H9 (cell line): ENCODE measurements at regions not wholly inside any gene's neighbourhood (a gene's known extent, or its start where the extent isn't known, plus 50 kb on each side); places are given as distances from the start of the nearest gene placed in this dataset.

Experiments used
- DNase-seq: peaks from one replicate; pipeline ENCODE4 v3.0.0-alpha.2; 2017
- H2AFZ ChIP-seq: one replicate; pipeline ENCODE4 v1.6.1; 2013; ENCODE audit warnings: mild to moderate bottlenecking, low read length, control low read depth, moderate library complexity
- H2AK5ac ChIP-seq: 2 replicates; pipeline ENCODE4 v1.6.1; 2013; ENCODE audit warnings: low read length, control low read depth, mixed read lengths; ENCODE audit not compliant: insufficient read length
- H2BK120ac ChIP-seq: one replicate; pipeline ENCODE4 v1.6.1; 2013; ENCODE audit warnings: low read depth, mild to moderate bottlenecking, low read length, control low read depth, inconsistent platforms; ENCODE audit not compliant: poor library complexity, severe bottlenecking
- H2BK12ac ChIP-seq: 2 replicates; pipeline ENCODE4 v1.6.1; 2013; ENCODE audit warnings: low read length, control low read depth, mixed read lengths, low read depth; ENCODE audit not compliant: insufficient read length
- H2BK15ac ChIP-seq: 2 replicates; pipeline ENCODE4 v1.6.1; 2013; ENCODE audit warnings: low read depth, low read length, control low read depth
- H2BK20ac ChIP-seq: one replicate; pipeline ENCODE4 v1.6.1; 2013; ENCODE audit warnings: low read depth, mild to moderate bottlenecking, low read length, control low read depth, inconsistent platforms; ENCODE audit not compliant: poor library complexity, severe bottlenecking
- H2BK5ac ChIP-seq: 2 replicates; pipeline ENCODE4 v1.6.1; 2013; ENCODE audit warnings: low read length, control low read depth, mixed read lengths; ENCODE audit not compliant: insufficient read length
- H3K14ac ChIP-seq: 2 replicates; pipeline ENCODE4 v1.6.1; 2013; ENCODE audit warnings: low read length, control low read depth; ENCODE audit not compliant: insufficient read depth
- H3K18ac ChIP-seq: 2 replicates; pipeline ENCODE4 v1.6.1; 2013; ENCODE audit warnings: low read depth, mild to moderate bottlenecking, mixed read lengths, low read length, control low read depth; ENCODE audit not compliant: insufficient read length
- H3K23ac ChIP-seq: 2 replicates; pipeline ENCODE4 v1.6.1; 2013; ENCODE audit warnings: low read length, control low read depth, mixed read lengths, low read depth; ENCODE audit not compliant: insufficient read length
- H3K23me2 ChIP-seq: 2 replicates; pipeline ENCODE4 v1.6.1; 2013; ENCODE audit warnings: low read depth, mild to moderate bottlenecking, mixed read lengths, low read length, control low read depth; ENCODE audit not compliant: insufficient read length, poor library complexity, severe bottlenecking
- H3K27ac ChIP-seq: 2 replicates; pipeline ENCODE4 v1.5.1; 2013; ENCODE audit warnings: low read length, control low read depth, mixed read lengths, low read depth; ENCODE audit not compliant: insufficient read length
- H3K27me3 ChIP-seq: 2 replicates; pipeline ENCODE4 v1.6.1; 2013; ENCODE audit warnings: low read length, control low read depth, inconsistent platforms; ENCODE audit not compliant: insufficient read depth
- H3K4ac ChIP-seq: 2 replicates; pipeline ENCODE4 v1.6.1; 2013; ENCODE audit warnings: low read depth, mild to moderate bottlenecking, control low read depth, inconsistent platforms, low read length, moderate library complexity
- H3K4me1 ChIP-seq: 2 replicates; pipeline ENCODE4 v1.6.1; 2013; ENCODE audit warnings: low read length, control low read depth, inconsistent platforms; ENCODE audit not compliant: insufficient read depth
- H3K4me2 ChIP-seq: 2 replicates; pipeline ENCODE4 v1.6.1; 2013; ENCODE audit warnings: low read length, control low read depth, mixed read lengths; ENCODE audit not compliant: insufficient read length, insufficient read depth
- H3K56ac ChIP-seq: 2 replicates; pipeline ENCODE4 v1.6.1; 2013; ENCODE audit warnings: low read depth, mild to moderate bottlenecking, mixed read lengths, low read length, control low read depth; ENCODE audit not compliant: insufficient read length
- H3K79me1 ChIP-seq: 2 replicates; pipeline ENCODE4 v1.6.1; 2013; ENCODE audit warnings: low read depth, mild to moderate bottlenecking, moderate library complexity, low read length, control low read depth, inconsistent platforms; ENCODE audit not compliant: insufficient read depth, poor library complexity, severe bottlenecking
- H3K79me2 ChIP-seq: 2 replicates; pipeline ENCODE4 v1.6.1; 2013; ENCODE audit warnings: low read length, control low read depth, inconsistent platforms; ENCODE audit not compliant: insufficient read depth
- H3K9ac ChIP-seq: 2 replicates; pipeline ENCODE4 v1.6.1; 2013; ENCODE audit warnings: low read length, control low read depth, mixed read lengths; ENCODE audit not compliant: insufficient read length; ENCODE audit errors: extremely low read depth
- H3K9me3 ChIP-seq: one replicate; pipeline ENCODE4 v1.6.1; 2013; ENCODE audit warnings: low read depth, low read length, inconsistent platforms; ENCODE audit not compliant: control insufficient read depth
- H3T11ph ChIP-seq: one replicate; pipeline ENCODE4 v1.6.1; 2013; ENCODE audit warnings: mild to moderate bottlenecking, low read length, control low read depth, inconsistent platforms
- H4K20me1 ChIP-seq: one replicate; pipeline ENCODE4 v1.6.1; 2013; ENCODE audit not compliant: control insufficient read depth, insufficient read length, insufficient read depth
- H4K5ac ChIP-seq: 2 replicates; pipeline ENCODE4 v1.6.1; 2013; ENCODE audit warnings: low read depth, mild to moderate bottlenecking, mixed read lengths, low read length, control low read depth; ENCODE audit not compliant: insufficient read length
- H4K8ac ChIP-seq: replicated peaks from 2 replicates; pipeline ENCODE4 v1.6.1; 2013; ENCODE audit warnings: low read length, control low read depth, mixed read lengths, low read depth; ENCODE audit not compliant: insufficient read length
- H4K91ac ChIP-seq: 2 replicates; pipeline ENCODE4 v1.6.1; 2013; ENCODE audit warnings: low read depth, mild to moderate bottlenecking, moderate library complexity, mixed read lengths, low read length, control low read depth; ENCODE audit not compliant: insufficient read length
- H3K27ac Mint-ChIP-seq, 3 experiments: 2 replicates in 2 of 3; 3 replicates in 1 of 3; pipeline ENCODE4 v1.8.0; 2020 to 2021; ENCODE audit warnings: mixed read lengths in 3 of 3, mild to moderate bottlenecking in 1 of 3, moderate library complexity in 1 of 3
- H3K27me3 Mint-ChIP-seq: 2 replicates; pipeline ENCODE4 v1.8.0; 2021; ENCODE audit warnings: low read depth, mild to moderate bottlenecking, moderate library complexity, mixed read lengths
- H3K36me3 Mint-ChIP-seq, 3 experiments: 2 replicates in 2 of 3; 3 replicates in 1 of 3; pipeline ENCODE4 v1.8.0; 2020 to 2021; ENCODE audit warnings: low read depth in 3 of 3, mixed read lengths in 3 of 3; ENCODE audit not compliant: insufficient read depth in 1 of 3
- H3K4me1 Mint-ChIP-seq, 2 experiments: 2 replicates each; pipeline ENCODE4 v1.8.0; 2020; ENCODE audit warnings: mixed read lengths in 2 of 2
- H3K4me3 Mint-ChIP-seq, 2 experiments: 2 replicates in 1 of 2; 3 replicates in 1 of 2; pipeline ENCODE4 v1.8.0; 2020 to 2021; ENCODE audit warnings: mild to moderate bottlenecking in 2 of 2, mixed read lengths in 2 of 2, moderate library complexity in 1 of 2
- H3K9me3 Mint-ChIP-seq, 2 experiments: 2 replicates in 1 of 2; 3 replicates in 1 of 2; pipeline ENCODE4 v1.8.0; 2020; ENCODE audit warnings: mild to moderate bottlenecking in 2 of 2, mixed read lengths in 2 of 2, moderate library complexity in 1 of 2
- WGBS: extraction: QIAGEN DNeasy Blood & Tissue Kit; methylation state at CpG from one replicate; pipeline ENCODE4 v1.1.7; 2013; ENCODE audit warnings: missing lambda C conversion rate, low lambda C conversion rate, mixed read lengths; ENCODE audit not compliant: insufficient read length; ENCODE audit errors: extremely low coverage; 5-methylcytosine and 5-hydroxymethylcytosine counted together
- TF ChIP-seq, protein P1 (sequence below): fragments of 200-600 bp; sonication (generic); conservative IDR thresholded peaks from 3 replicates; pipeline ENCODE4 v1.8.0; 2021; ENCODE audit warnings: antibody characterized with exemption, mild to moderate bottlenecking

DNA sequence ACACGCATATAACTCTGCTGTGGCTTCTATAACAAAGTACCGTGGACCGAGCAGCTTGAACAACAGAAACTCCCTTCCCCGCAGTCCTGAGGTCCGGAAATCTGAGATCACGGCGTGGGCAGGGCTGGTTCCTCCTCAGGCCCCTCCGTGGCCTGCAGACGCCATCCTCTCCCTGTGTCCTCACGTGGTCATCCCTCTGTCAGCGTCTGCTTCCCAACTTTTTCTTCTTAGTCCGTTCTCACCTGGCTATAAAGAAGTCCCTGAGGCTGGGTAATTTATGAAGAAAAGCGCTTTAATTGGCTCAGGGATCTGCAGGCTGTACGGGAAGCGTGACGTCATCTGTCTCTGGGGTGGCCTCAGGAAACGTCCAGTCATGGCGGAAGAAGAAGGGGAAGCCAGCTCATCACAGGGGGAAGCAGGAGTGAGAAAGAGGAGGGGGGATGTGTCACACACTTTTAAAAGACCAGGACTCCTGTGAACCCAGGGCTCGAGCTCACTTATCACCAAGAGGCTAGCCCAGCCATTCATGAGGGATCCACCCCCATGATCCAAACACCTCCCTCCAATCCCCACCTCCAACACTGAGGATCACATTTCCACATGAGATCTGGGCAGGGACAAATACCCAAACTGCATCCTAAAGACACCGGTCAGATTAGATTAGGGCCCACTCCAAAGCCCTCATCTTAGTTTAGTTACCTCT, 91.2 kb upstream of the INSIG1 start:
- H4K5ac ChIP-seq = no peak overlapping the region
- Mint-ChIP-seq H3K4me1 (peaks cover 25 to 26% of the 10 kb centered on the region in 2 experiments), H3K36me3 (peaks cover 0 to 7% (median 6%) of the 10 kb centered on the region in 3 experiments; a peak in 5 of 7 replicates), H3K27me3 (peaks cover 6% of the 10 kb centered on the region), H3K9me3 (peaks cover 16 to 20% of the 10 kb centered on the region in 2 experiments), H3K27ac (peak overlapping the region in 1 of 3 experiments; percentile 15; a peak in 2 of 7 replicates), H3K4me3 (no peak overlapping the region)
- no peak overlapping the region for H2BK20ac ChIP-seq
- no peaks in the 10 kb centered on the region for H3K79me2 ChIP-seq
- no peak overlapping the region for H2BK15ac ChIP-seq
- no peak overlapping the region for H2AK5ac ChIP-seq
- H3K27me3 ChIP-seq = no peaks in the 10 kb centered on the region
- no peak overlapping the region for H3K14ac ChIP-seq
- no peak overlapping the region for H2BK12ac ChIP-seq
- no peak overlapping the region for H3K56ac ChIP-seq
- H2BK120ac ChIP-seq = no peak overlapping the region
- no peak overlapping the region for H4K8ac ChIP-seq
- H4K91ac ChIP-seq = no peak overlapping the region
- no peak overlapping the region for H3K23ac ChIP-seq
- H3K27ac ChIP-seq = no peak overlapping the region
- H3K18ac ChIP-seq = no peak overlapping the region
- H2BK5ac ChIP-seq = no peak overlapping the region
- no peak overlapping the region for H3K4me2 ChIP-seq
- no CpG with 5 or more reads among the region's 20 CpGs for WGBS
- no peaks in the 10 kb centered on the region for H3K79me1 ChIP-seq
- H3K9ac ChIP-seq = no peak overlapping the region
- no peaks in the 10 kb centered on the region; the same call in 1 of the 2 replicates for H3K4me1 ChIP-seq
- H3T11ph ChIP-seq = no peak overlapping the region
- TF ChIP-seq, protein P1, sequence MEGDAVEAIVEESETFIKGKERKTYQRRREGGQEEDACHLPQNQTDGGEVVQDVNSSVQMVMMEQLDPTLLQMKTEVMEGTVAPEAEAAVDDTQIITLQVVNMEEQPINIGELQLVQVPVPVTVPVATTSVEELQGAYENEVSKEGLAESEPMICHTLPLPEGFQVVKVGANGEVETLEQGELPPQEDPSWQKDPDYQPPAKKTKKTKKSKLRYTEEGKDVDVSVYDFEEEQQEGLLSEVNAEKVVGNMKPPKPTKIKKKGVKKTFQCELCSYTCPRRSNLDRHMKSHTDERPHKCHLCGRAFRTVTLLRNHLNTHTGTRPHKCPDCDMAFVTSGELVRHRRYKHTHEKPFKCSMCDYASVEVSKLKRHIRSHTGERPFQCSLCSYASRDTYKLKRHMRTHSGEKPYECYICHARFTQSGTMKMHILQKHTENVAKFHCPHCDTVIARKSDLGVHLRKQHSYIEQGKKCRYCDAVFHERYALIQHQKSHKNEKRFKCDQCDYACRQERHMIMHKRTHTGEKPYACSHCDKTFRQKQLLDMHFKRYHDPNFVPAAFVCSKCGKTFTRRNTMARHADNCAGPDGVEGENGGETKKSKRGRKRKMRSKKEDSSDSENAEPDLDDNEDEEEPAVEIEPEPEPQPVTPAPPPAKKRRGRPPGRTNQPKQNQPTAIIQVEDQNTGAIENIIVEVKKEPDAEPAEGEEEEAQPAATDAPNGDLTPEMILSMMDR = no peak
- DNase-seq = no peak
- peaks cover 4% of the 10 kb centered on the region for H3K23me2 ChIP-seq
- no peaks in the 10 kb centered on the region for H3K9me3 ChIP-seq
- no peaks in the 10 kb centered on the region for H4K20me1 ChIP-seq
- no peak overlapping the region for H3K4ac ChIP-seq
- H2AFZ ChIP-seq = no peak overlapping the region
